ENCODE measurements at regions not wholly inside any gene's neighbourhood (a gene's known extent, or its start where the extent isn't known, plus 50 kb on each side); places are given as distances from the start of the nearest gene placed in this dataset.

- no peak for FAIRE-seq
- DNase-seq (ENCODE audit: insufficient read length, low spot score) = no peak
Measured at GRCh38 chr12:46131732-46132469, 136.9 kb downstream of the SLC38A1 start.

- no peak for DNase-seq (ENCODE audit: insufficient read length, low spot score)
- no peak for FAIRE-seq
Measured at GRCh38 chr12:46127656-46128055, 137.3 kb upstream of the SCAF11 start.

GRCh38 chr12:46126050-46126727 is 135.8 kb upstream of the SCAF11 start:
- DNase-seq (ENCODE audit: insufficient read length, low spot score) = no peak
- FAIRE-seq = no peak

GRCh38 chr12:46124848-46125619 is 134.7 kb upstream of the SCAF11 start:
- FAIRE-seq (no peak), DNase-seq (ENCODE audit: insufficient read length, low spot score) (peak; percentile 70)

GRCh38 chr12:46124132-46124847 is 133.9 kb upstream of the SCAF11 start:
- FAIRE-seq = no peak
- no peak for DNase-seq (ENCODE audit: insufficient read length, low spot score)

- no peak for DNase-seq (ENCODE audit: insufficient read length, low spot score)
- no peak for FAIRE-seq
Measured at GRCh38 chr12:46112364-46112763, 122.0 kb upstream of the SCAF11 start.

- no peak for FAIRE-seq
- no peak for DNase-seq (ENCODE audit: insufficient read length, low spot score)
Measured at GRCh38 chr12:46111715-46112114, 121.3 kb upstream of the SCAF11 start.

GRCh38 chr12:46110928-46111699 is 120.7 kb upstream of the SCAF11 start:
- DNase-seq (ENCODE audit: insufficient read length, low spot score) (no peak), FAIRE-seq (no peak)

- FAIRE-seq (peak; percentile 16), DNase-seq (ENCODE audit: insufficient read length, low spot score) (no peak)
Measured at GRCh38 chr12:46110223-46110611, 119.8 kb upstream of the SCAF11 start.

- FAIRE-seq = no peak
Measured at GRCh38 chr12:46109343-46110222, 119.2 kb upstream of the SCAF11 start.

GRCh38 chr12:46108721-46109120 is 118.3 kb upstream of the SCAF11 start:
- no peak for DNase-seq (ENCODE audit: insufficient read length, low spot score)
- FAIRE-seq = no peak

More at GRCh38 chr12:46109343-46110222, 119.2 kb upstream of the SCAF11 start:
- no peak for DNase-seq (ENCODE audit: insufficient read length, low spot score)

GRCh38 chr12:46107591-46107990 is 117.2 kb upstream of the SCAF11 start:
- FAIRE-seq (no peak), DNase-seq (ENCODE audit: insufficient read length, low spot score) (no peak)

- no peak for DNase-seq (ENCODE audit: insufficient read length, low spot score)
- no peak for FAIRE-seq
Measured at GRCh38 chr12:46105735-46106134, 115.4 kb upstream of the SCAF11 start.

GRCh38 chr12:46103559-46104383 is 113.4 kb upstream of the SCAF11 start:
- no peak for DNase-seq (ENCODE audit: insufficient read length, low spot score)
- FAIRE-seq = no peak

GRCh38 chr12:46101485-46101869 is 111.1 kb upstream of the SCAF11 start:
- DNase-seq (ENCODE audit: insufficient read length, low spot score) (no peak), FAIRE-seq (no peak)

GRCh38 chr12:46100551-46101484 is 110.4 kb upstream of the SCAF11 start:
- FAIRE-seq = no peak
- DNase-seq (ENCODE audit: insufficient read length, low spot score) = no peak

GRCh38 chr12:46089414-46090162 is 99.2 kb upstream of the SCAF11 start:
- DNase-seq (ENCODE audit: insufficient read length, low spot score) (no peak), FAIRE-seq (no peak)

Data from HTR-8/SVneo (cell line).